ENCODE measurements at regions not wholly inside any gene's neighbourhood (a gene's known extent, or its start where the extent isn't known, plus 50 kb on each side); places are given as distances from the start of the nearest gene placed in this dataset.

GRCh38 chr10:120970595-120971529 lies 119.7 kb downstream of the WDR11 start:
- no peak for TF ChIP-seq CTCF (conservative IDR thresholded peaks at IDR 0.05; ENCODE audit: low read depth, low read length)
- no peak overlapping the region for H3K4me3 ChIP-seq (ENCODE audit: low read depth, low read length)
- DNase-seq (ENCODE audit: low read depth) = no peak

DNA sequence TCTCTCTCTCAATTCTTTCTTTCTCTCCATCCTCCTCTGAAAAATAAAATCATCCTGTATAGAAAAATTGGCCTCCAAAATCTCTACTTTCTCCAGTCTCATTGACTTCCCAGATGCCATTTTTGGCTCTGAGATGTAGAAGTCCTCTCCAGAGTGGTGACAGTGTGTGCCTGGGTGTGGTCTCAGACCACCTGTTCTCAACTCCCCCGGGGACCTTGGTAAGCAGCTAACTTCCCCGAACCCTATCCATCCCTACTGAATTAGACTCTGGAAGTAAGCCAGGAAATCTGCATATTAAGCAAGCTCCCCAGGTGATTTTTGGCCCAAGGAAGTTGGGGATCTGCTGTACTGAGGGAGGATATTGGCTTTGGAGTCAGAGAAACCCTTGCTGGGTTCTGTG lies 120.5 kb downstream of the WDR11 start:
- no peak for TF ChIP-seq CTCF (conservative IDR thresholded peaks at IDR 0.05; ENCODE audit: low read depth, low read length)
- H3K4me3 ChIP-seq (ENCODE audit: low read depth, low read length) = no peak overlapping the region
- no peak for DNase-seq (ENCODE audit: low read depth)

DNA sequence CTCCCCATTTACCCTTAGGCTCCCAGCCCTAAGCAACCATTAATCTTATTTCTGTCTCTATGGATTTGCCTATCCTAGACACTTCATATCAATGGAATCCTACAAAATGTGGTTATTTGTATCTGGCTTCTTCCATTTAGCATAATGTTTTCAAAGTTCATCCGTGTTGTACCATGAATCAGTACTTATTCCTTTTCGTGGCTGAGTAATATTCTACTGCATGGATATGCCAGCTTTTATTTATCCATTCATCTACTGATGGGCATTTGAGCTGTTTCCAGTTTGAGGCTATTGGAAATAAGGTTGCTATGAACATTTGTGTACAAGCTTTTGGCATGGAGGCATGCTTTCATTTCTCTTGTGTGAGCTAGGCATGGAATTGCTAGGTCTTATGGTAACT lies 121.1 kb downstream of the WDR11 start:
- H3K4me3 ChIP-seq (ENCODE audit: low read depth, low read length) = no peak overlapping the region
- no peak for DNase-seq (ENCODE audit: low read depth)
- TF ChIP-seq CTCF (conservative IDR thresholded peaks at IDR 0.05; ENCODE audit: low read depth, low read length) = no peak

GRCh38 chr10:120975072-120975867 lies 124.1 kb downstream of the WDR11 start:
- H3K4me3 ChIP-seq (ENCODE audit: low read depth, low read length) = no peak overlapping the region
- no peak for DNase-seq (ENCODE audit: low read depth)
- no peak for TF ChIP-seq CTCF (conservative IDR thresholded peaks at IDR 0.05; ENCODE audit: low read depth, low read length)

DNA sequence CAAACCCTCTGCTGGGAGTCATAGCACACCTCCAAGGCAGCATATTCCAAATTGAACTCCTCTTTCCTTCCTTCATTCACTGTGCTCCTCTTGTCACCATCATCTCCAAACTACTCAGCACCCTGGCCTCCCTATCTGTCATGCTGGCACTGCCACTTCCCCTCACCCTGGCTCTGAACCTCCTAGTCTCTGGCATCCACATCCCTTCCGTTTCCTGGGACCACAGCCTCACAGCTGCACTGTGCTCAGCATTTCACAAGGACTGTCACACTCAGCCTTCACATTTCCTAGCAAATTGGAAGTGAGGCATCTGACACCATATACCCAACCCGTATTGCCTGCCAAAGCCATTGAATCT lies 124.7 kb downstream of the WDR11 start:
- no peak for DNase-seq (ENCODE audit: low read depth)
- H3K4me3 ChIP-seq (ENCODE audit: low read depth, low read length) = no peak overlapping the region
- no peak for TF ChIP-seq CTCF (conservative IDR thresholded peaks at IDR 0.05; ENCODE audit: low read depth, low read length)

GRCh38 chr10:120977897-120978296 lies 126.7 kb downstream of the WDR11 start:
- no peak overlapping the region for H3K4me3 ChIP-seq (ENCODE audit: low read depth, low read length)
- no peak for DNase-seq (ENCODE audit: low read depth)
- no peak for TF ChIP-seq CTCF (conservative IDR thresholded peaks at IDR 0.05; ENCODE audit: low read depth, low read length)

Measured in choroid plexus epithelial cell (primary cell).